ENCODE measurements at regions not wholly inside any gene's neighbourhood (a gene's known extent, or its start where the extent isn't known, plus 50 kb on each side); places are given as distances from the start of the nearest gene placed in this dataset.
"Not testable (repeated sequence)": the region's sequence is repeated elsewhere in the genome, so short reads cannot be mapped to it uniquely, and the experiment has no call there.

GRCh38 chr3:56937580-56937979 lies 122.9 kb upstream of the SPATA12 start:
- ChIA-PET POLR2A (no interaction called here), CTCF (interaction anchor here (1.0 kb wide), 1 partner anchor 10 kb away, joined by 3 read pairs; no protein-coding TSS in a partner anchor)
- Mint-ChIP-seq H3K9me3 (peaks cover 0 to 10% (median 4%) of the 10 kb centered on the region in 5 donors), H3K36me3 (peaks cover 0 to 10% (median 0%) of the 10 kb centered on the region in 3 donors), H3K4me1 (peaks cover 6 to 9% (median 8%) of the 10 kb centered on the region in 3 donors), H3K27ac (no peak overlapping the region), H3K27me3 (no peaks in the 10 kb centered on the region), H3K4me3 (no peak overlapping the region)
- H3K4me3 ChIP-seq (ENCODE audit: low read length) = no peak overlapping the region
- H3K36me3 ChIP-seq (ENCODE audit: insufficient read depth, low read length) = no peaks in the 10 kb centered on the region
- no peaks in the 10 kb centered on the region for H3K9me3 ChIP-seq (ENCODE audit: low read length)
- H3K4me1 ChIP-seq (ENCODE audit: insufficient read depth, low read length) = peaks cover 6% of the 10 kb centered on the region
- H3K27ac ChIP-seq (ENCODE audit: low read depth, low read length) = no peak overlapping the region
- no peak for DNase-seq
- H3K27me3 ChIP-seq (ENCODE audit: insufficient read depth, low read length, poor library complexity, severe bottlenecking) = no peaks in the 10 kb centered on the region

GRCh38 chr3:56935811-56936210 lies 124.7 kb upstream of the SPATA12 start:
- CTCF ChIA-PET = interaction anchor here (2.0 kb wide), 1 partner anchor 10 kb away, joined by 5 read pairs; no protein-coding TSS in a partner anchor
- H3K4me1 Mint-ChIP-seq = peaks cover under 1 to 3% (median under 1%) of the 10 kb centered on the region in 3 donors

GRCh38 chr3:56934481-56934880 lies 126.0 kb upstream of the SPATA12 start:
- H3K9me3 ChIP-seq (ENCODE audit: low read length); DNase-seq; H3K27me3 Mint-ChIP-seq; H3K27ac Mint-ChIP-seq; H3K36me3 ChIP-seq (ENCODE audit: insufficient read depth, low read length); H3K4me1 Mint-ChIP-seq; H3K4me3 Mint-ChIP-seq; POLR2A ChIA-PET; H3K4me3 ChIP-seq (ENCODE audit: low read length); H3K4me1 ChIP-seq (ENCODE audit: insufficient read depth, low read length); H3K27ac ChIP-seq (ENCODE audit: low read depth, low read length); H3K36me3 Mint-ChIP-seq; H3K27me3 ChIP-seq (ENCODE audit: insufficient read depth, low read length, poor library complexity, severe bottlenecking): not testable (repeated sequence)
- CTCF ChIA-PET = interaction anchor here (2.0 kb wide), 1 partner anchor 8 kb away, joined by 5 read pairs; no protein-coding TSS in a partner anchor
- peaks cover 0 to 10% (median 4%) of the 10 kb centered on the region in 5 donors for H3K9me3 Mint-ChIP-seq

More at GRCh38 chr3:56935811-56936210, 124.7 kb upstream of the SPATA12 start:
- Mint-ChIP-seq H3K36me3 (peaks cover 0 to 10% (median 0%) of the 10 kb centered on the region in 3 donors), H3K27me3 (no peaks in the 10 kb centered on the region), H3K4me3 (no peak overlapping the region), H3K27ac (peak overlapping the region in 1 of 8 donors; percentile 9), H3K9me3 (peaks cover 0 to 10% (median 4%) of the 10 kb centered on the region in 5 donors)
- Histone ChIP-seq H3K4me3 (ENCODE audit: low read length) (no peak overlapping the region), H3K27me3 (ENCODE audit: insufficient read depth, low read length, poor library complexity, severe bottlenecking) (no peaks in the 10 kb centered on the region), H3K4me1 (ENCODE audit: insufficient read depth, low read length) (no peaks in the 10 kb centered on the region), H3K36me3 (ENCODE audit: insufficient read depth, low read length) (no peaks in the 10 kb centered on the region), H3K9me3 (ENCODE audit: low read length) (no peaks in the 10 kb centered on the region), H3K27ac (ENCODE audit: low read depth, low read length) (no peak overlapping the region)
- POLR2A ChIA-PET = no interaction called here
- DNase-seq = no peak

- no peak for DNase-seq
- H3K4me1 Mint-ChIP-seq = peaks cover 11 to 16% (median 12%) of the 10 kb centered on the region in 3 donors
- Histone ChIP-seq H3K9me3 (ENCODE audit: low read length) (no peaks in the 10 kb centered on the region), H3K36me3 (ENCODE audit: insufficient read depth, low read length) (no peaks in the 10 kb centered on the region), H3K27me3 (ENCODE audit: insufficient read depth, low read length, poor library complexity, severe bottlenecking) (no peaks in the 10 kb centered on the region), H3K4me3 (ENCODE audit: low read length) (no peak overlapping the region), H3K4me1 (ENCODE audit: insufficient read depth, low read length) (peaks cover 8% of the 10 kb centered on the region), H3K27ac (ENCODE audit: low read depth, low read length) (no peak overlapping the region)
- H3K9me3 Mint-ChIP-seq = peaks cover 0 to 10% (median 4%) of the 10 kb centered on the region in 5 donors
- peak overlapping the region in 2 of 8 donors; percentile 4 to 9 for H3K27ac Mint-ChIP-seq
- ChIA-PET POLR2A (no interaction called here), CTCF (no interaction called here)
- H3K27me3 Mint-ChIP-seq = no peaks in the 10 kb centered on the region
- H3K36me3 Mint-ChIP-seq = peaks cover 0 to 10% (median 1%) of the 10 kb centered on the region in 3 donors
- H3K4me3 Mint-ChIP-seq = no peak overlapping the region
These were observed 126.7 kb upstream of the SPATA12 start for GRCh38 chr3:56933803-56934202.

GRCh38 chr3:56932866-56933265 lies 127.6 kb upstream of the SPATA12 start:
- Mint-ChIP-seq H3K27me3 (no peaks in the 10 kb centered on the region), H3K9me3 (peaks cover 0 to 10% (median 4%) of the 10 kb centered on the region in 5 donors), H3K4me3 (no peak overlapping the region), H3K36me3 (peaks cover 0 to 10% (median 1%) of the 10 kb centered on the region in 3 donors), H3K4me1 (peaks cover 21 to 25% (median 21%) of the 10 kb centered on the region in 3 donors), H3K27ac (no peak overlapping the region)
- Histone ChIP-seq H3K27me3 (ENCODE audit: insufficient read depth, low read length, poor library complexity, severe bottlenecking) (no peaks in the 10 kb centered on the region), H3K9me3 (ENCODE audit: low read length) (no peaks in the 10 kb centered on the region), H3K4me3 (ENCODE audit: low read length) (no peak overlapping the region), H3K27ac (ENCODE audit: low read depth, low read length) (no peak overlapping the region), H3K4me1 (ENCODE audit: insufficient read depth, low read length) (peaks cover 18% of the 10 kb centered on the region), H3K36me3 (ENCODE audit: insufficient read depth, low read length) (no peaks in the 10 kb centered on the region)
- POLR2A ChIA-PET = interaction anchor here (0.7 kb wide), 1 partner anchor 17 kb away, joined by 8 read pairs; no protein-coding TSS in a partner anchor
- DNase-seq = no peak
- CTCF ChIA-PET = no interaction called here

- H3K36me3 Mint-ChIP-seq = peaks cover 0 to 10% (median 1%) of the 10 kb centered on the region in 3 donors
- H3K4me1 Mint-ChIP-seq = peaks cover 26 to 35% (median 30%) of the 10 kb centered on the region in 3 donors
- H3K36me3 ChIP-seq (ENCODE audit: insufficient read depth, low read length) = no peaks in the 10 kb centered on the region
- peaks cover 27% of the 10 kb centered on the region for H3K4me1 ChIP-seq (ENCODE audit: insufficient read depth, low read length)
- H3K9me3 Mint-ChIP-seq = peaks cover 0 to 10% (median 4%) of the 10 kb centered on the region in 5 donors
- no peaks in the 10 kb centered on the region for H3K27me3 ChIP-seq (ENCODE audit: insufficient read depth, low read length, poor library complexity, severe bottlenecking)
- DNase-seq = no peak
- POLR2A ChIA-PET = no interaction called here
- H3K4me3 ChIP-seq (ENCODE audit: low read length) = no peak overlapping the region
- CTCF ChIA-PET = no interaction called here
- H3K27ac Mint-ChIP-seq = peak overlapping the region in 1 of 8 donors; percentile 20
- no peaks in the 10 kb centered on the region for H3K27me3 Mint-ChIP-seq
- H3K27ac ChIP-seq (ENCODE audit: low read depth, low read length) = no peak overlapping the region
- no peak overlapping the region for H3K4me3 Mint-ChIP-seq
- H3K9me3 ChIP-seq (ENCODE audit: low read length) = no peaks in the 10 kb centered on the region
These were observed 128.6 kb upstream of the SPATA12 start for GRCh38 chr3:56931836-56932235.

GRCh38 chr3:56930706-56931105 lies 129.0 kb upstream of the ARHGEF3 start:
- Mint-ChIP-seq H3K27me3 (no peaks in the 10 kb centered on the region), H3K4me3 (no peak overlapping the region), H3K36me3 (peaks cover 0 to 10% (median 1%) of the 10 kb centered on the region in 3 donors), H3K4me1 (peaks cover 31 to 46% (median 41%) of the 10 kb centered on the region in 3 donors), H3K9me3 (peaks cover 0 to 10% (median 4%) of the 10 kb centered on the region in 5 donors), H3K27ac (peak overlapping the region in 3 of 8 donors; percentile 14 to 63 (median 48))
- Histone ChIP-seq H3K27ac (ENCODE audit: low read depth, low read length) (no peak overlapping the region), H3K4me3 (ENCODE audit: low read length) (no peak overlapping the region), H3K27me3 (ENCODE audit: insufficient read depth, low read length, poor library complexity, severe bottlenecking) (no peaks in the 10 kb centered on the region), H3K4me1 (ENCODE audit: insufficient read depth, low read length) (peaks cover 38% of the 10 kb centered on the region), H3K9me3 (ENCODE audit: low read length) (no peaks in the 10 kb centered on the region), H3K36me3 (ENCODE audit: insufficient read depth, low read length) (no peaks in the 10 kb centered on the region)
- CTCF ChIA-PET = no interaction called here
- no peak for DNase-seq
- POLR2A ChIA-PET = no interaction called here

- Mint-ChIP-seq H3K27ac (peak overlapping the region in 1 of 8 donors; percentile 16), H3K4me3 (no peak overlapping the region), H3K4me1 (peaks cover 38 to 53% (median 48%) of the 10 kb centered on the region in 3 donors), H3K9me3 (peaks cover 0 to 10% (median 4%) of the 10 kb centered on the region in 5 donors), H3K27me3 (no peaks in the 10 kb centered on the region), H3K36me3 (peaks cover 0 to 10% (median 1%) of the 10 kb centered on the region in 3 donors)
- Histone ChIP-seq H3K27ac (ENCODE audit: low read depth, low read length) (no peak overlapping the region), H3K4me3 (ENCODE audit: low read length) (no peak overlapping the region), H3K4me1 (ENCODE audit: insufficient read depth, low read length) (peaks cover 45% of the 10 kb centered on the region), H3K9me3 (ENCODE audit: low read length) (no peaks in the 10 kb centered on the region), H3K27me3 (ENCODE audit: insufficient read depth, low read length, poor library complexity, severe bottlenecking) (no peaks in the 10 kb centered on the region), H3K36me3 (ENCODE audit: insufficient read depth, low read length) (no peaks in the 10 kb centered on the region)
- CTCF ChIA-PET = interaction anchor here (0.9 kb wide), 1 partner anchor 131 kb away, joined by 3 read pairs; no protein-coding TSS in a partner anchor
- POLR2A ChIA-PET = no interaction called here
- DNase-seq = no peak
These were observed 128.3 kb upstream of the ARHGEF3 start for GRCh38 chr3:56929809-56930615.
